ENCODE measurements at regions not wholly inside any gene's neighbourhood (a gene's known extent, or its start where the extent isn't known, plus 50 kb on each side); places are given as distances from the start of the nearest gene placed in this dataset.

GRCh38 chr10:52409195-52409594 lies 95.1 kb downstream of the DKK1 start:
- DNase-seq (no peak), ATAC-seq (no peak)
- Histone ChIP-seq H3K27ac (ENCODE audit: low read length) (no peak overlapping the region), H3K4me1 (ENCODE audit: control insufficient read depth, insufficient read depth, low read length) (no peaks in the 10 kb centered on the region), H3K9me3 (ENCODE audit: control insufficient read depth, low read length) (no peaks in the 10 kb centered on the region), H3K4me3 (ENCODE audit: low read length) (no peak overlapping the region), H3K27me3 (ENCODE audit: control insufficient read depth, insufficient read depth) (no peaks in the 10 kb centered on the region)
- 76% methylated on average over 2 of the region's 2 CpGs for WGBS
- intact Hi-C loops (cut with DNase I), result no loop called here

- Histone ChIP-seq H3K9me3 (ENCODE audit: control insufficient read depth, low read length) (no peaks in the 10 kb centered on the region), H3K27me3 (ENCODE audit: control insufficient read depth, insufficient read depth) (no peaks in the 10 kb centered on the region), H3K27ac (ENCODE audit: low read length) (no peak overlapping the region), H3K4me1 (ENCODE audit: control insufficient read depth, insufficient read depth, low read length) (no peaks in the 10 kb centered on the region), H3K4me3 (ENCODE audit: low read length) (no peak overlapping the region)
- ATAC-seq (no peak), DNase-seq (no peak)
- 81% methylated on average over 2 of the region's 2 CpGs for WGBS
- intact Hi-C loops (cut with DNase I), result no loop called here
Measured at GRCh38 chr10:52409928-52410327, 95.8 kb downstream of the DKK1 start.

- H3K27ac ChIP-seq (ENCODE audit: low read length), result no peak overlapping the region
- no peaks in the 10 kb centered on the region for H3K27me3 ChIP-seq (ENCODE audit: control insufficient read depth, insufficient read depth)
- intact Hi-C loops (cut with DNase I), result no loop called here
- H3K4me3 ChIP-seq (ENCODE audit: low read length), result no peak overlapping the region
- H3K9me3 ChIP-seq (ENCODE audit: control insufficient read depth, low read length), result no peaks in the 10 kb centered on the region
- DNase-seq (peak in 2 of 3 donors; percentile 52 to 56), ATAC-seq (no peak)
- WGBS, result 76% methylated on average over 21 of the region's 21 CpGs
- H3K4me1 ChIP-seq (ENCODE audit: control insufficient read depth, insufficient read depth, low read length), result no peaks in the 10 kb centered on the region
Measured at GRCh38 chr10:52410916-52411315, 96.8 kb downstream of the DKK1 start.

GRCh38 chr10:52419281-52419680 lies 105.2 kb downstream of the DKK1 start:
- DNase-seq, result no peak
- no peak overlapping the region for H3K4me3 ChIP-seq (ENCODE audit: low read length)
- H3K4me1 ChIP-seq (ENCODE audit: control insufficient read depth, insufficient read depth, low read length), result no peaks in the 10 kb centered on the region
- H3K9me3 ChIP-seq (ENCODE audit: control insufficient read depth, low read length), result no peaks in the 10 kb centered on the region
- H3K27ac ChIP-seq (ENCODE audit: low read length), result no peak overlapping the region
- H3K27me3 ChIP-seq (ENCODE audit: control insufficient read depth, insufficient read depth), result no peaks in the 10 kb centered on the region
- no peak for ATAC-seq
- intact Hi-C loops (cut with DNase I), result no loop called here

- no peaks in the 10 kb centered on the region for H3K27me3 ChIP-seq (ENCODE audit: control insufficient read depth, insufficient read depth)
Measured at GRCh38 chr10:52420656-52421055, 106.6 kb downstream of the DKK1 start.

GRCh38 chr10:52423369-52423768 lies 109.3 kb downstream of the DKK1 start:
- intact Hi-C loops (cut with DNase I), result no loop called here

More at GRCh38 chr10:52420656-52421055, 106.6 kb downstream of the DKK1 start:
- 39% methylated on average over 4 of the region's 4 CpGs for WGBS
- Histone ChIP-seq H3K9me3 (ENCODE audit: control insufficient read depth, low read length) (no peaks in the 10 kb centered on the region), H3K4me1 (ENCODE audit: control insufficient read depth, insufficient read depth, low read length) (no peaks in the 10 kb centered on the region), H3K4me3 (ENCODE audit: low read length) (no peak overlapping the region), H3K27ac (ENCODE audit: low read length) (no peak overlapping the region)
- ATAC-seq (no peak), DNase-seq (peak in 1 of 3 donors; percentile 20)
- intact Hi-C loops (cut with DNase I), result no loop called here

GRCh38 chr10:52424341-52424740 lies 110.3 kb downstream of the DKK1 start:
- no peak overlapping the region for H3K27ac ChIP-seq (ENCODE audit: low read length)
- ATAC-seq (no peak), DNase-seq (no peak)
- no peak overlapping the region for H3K4me3 ChIP-seq (ENCODE audit: low read length)
- no peaks in the 10 kb centered on the region for H3K9me3 ChIP-seq (ENCODE audit: control insufficient read depth, low read length)
- 76% methylated on average over 3 of the region's 3 CpGs for WGBS
- H3K27me3 ChIP-seq (ENCODE audit: control insufficient read depth, insufficient read depth), result no peaks in the 10 kb centered on the region
- no peaks in the 10 kb centered on the region for H3K4me1 ChIP-seq (ENCODE audit: control insufficient read depth, insufficient read depth, low read length)
- intact Hi-C loops (cut with DNase I), result no loop called here

More at GRCh38 chr10:52423369-52423768, 109.3 kb downstream of the DKK1 start:
- Histone ChIP-seq H3K4me1 (ENCODE audit: control insufficient read depth, insufficient read depth, low read length) (no peaks in the 10 kb centered on the region), H3K4me3 (ENCODE audit: low read length) (no peak overlapping the region), H3K9me3 (ENCODE audit: control insufficient read depth, low read length) (no peaks in the 10 kb centered on the region), H3K27me3 (ENCODE audit: control insufficient read depth, insufficient read depth) (no peaks in the 10 kb centered on the region), H3K27ac (ENCODE audit: low read length) (no peak overlapping the region)
- 77% methylated on average over 4 of the region's 4 CpGs for WGBS
- DNase-seq, result no peak
- ATAC-seq, result no peak

- H3K27me3 ChIP-seq (ENCODE audit: control insufficient read depth, insufficient read depth), result no peaks in the 10 kb centered on the region
- intact Hi-C loops (cut with DNase I), result no loop called here
- no peak for ATAC-seq
- H3K4me3 ChIP-seq (ENCODE audit: low read length), result no peak overlapping the region
- 93% methylated on average over 11 of the region's 11 CpGs for WGBS
- no peaks in the 10 kb centered on the region for H3K9me3 ChIP-seq (ENCODE audit: control insufficient read depth, low read length)
- no peak for DNase-seq
- H3K4me1 ChIP-seq (ENCODE audit: control insufficient read depth, insufficient read depth, low read length), result no peaks in the 10 kb centered on the region
- H3K27ac ChIP-seq (ENCODE audit: low read length), result no peak overlapping the region
Measured at GRCh38 chr10:52434734-52435133, 120.7 kb downstream of the DKK1 start.

GRCh38 chr10:52436664-52437063 lies 122.6 kb downstream of the DKK1 start:
- intact Hi-C loops (cut with DNase I), result no loop called here
- WGBS, result 78% methylated on average over 5 of the region's 5 CpGs
- DNase-seq, result no peak

GRCh38 chr10:52437205-52437646 lies 123.1 kb downstream of the DKK1 start:
- DNase-seq (no peak), ATAC-seq (no peak)
- Histone ChIP-seq H3K9me3 (ENCODE audit: control insufficient read depth, low read length) (no peaks in the 10 kb centered on the region), H3K27ac (ENCODE audit: low read length) (no peak overlapping the region), H3K27me3 (ENCODE audit: control insufficient read depth, insufficient read depth) (no peaks in the 10 kb centered on the region), H3K4me1 (ENCODE audit: control insufficient read depth, insufficient read depth, low read length) (no peaks in the 10 kb centered on the region), H3K4me3 (ENCODE audit: low read length) (no peak overlapping the region)
- intact Hi-C loops (cut with DNase I), result no loop called here
- WGBS, result 64% methylated on average over 1 of the region's 1 CpG

More at GRCh38 chr10:52436664-52437063, 122.6 kb downstream of the DKK1 start:
- no peak for ATAC-seq
- H3K4me1 ChIP-seq (ENCODE audit: control insufficient read depth, insufficient read depth, low read length), result no peaks in the 10 kb centered on the region
- no peak overlapping the region for H3K4me3 ChIP-seq (ENCODE audit: low read length)
- no peak overlapping the region for H3K27ac ChIP-seq (ENCODE audit: low read length)
- H3K27me3 ChIP-seq (ENCODE audit: control insufficient read depth, insufficient read depth), result no peaks in the 10 kb centered on the region
- no peaks in the 10 kb centered on the region for H3K9me3 ChIP-seq (ENCODE audit: control insufficient read depth, low read length)

- Histone ChIP-seq H3K4me1 (ENCODE audit: control insufficient read depth, insufficient read depth, low read length) (no peaks in the 10 kb centered on the region), H3K27me3 (ENCODE audit: control insufficient read depth, insufficient read depth) (no peaks in the 10 kb centered on the region), H3K27ac (ENCODE audit: low read length) (no peak overlapping the region), H3K9me3 (ENCODE audit: control insufficient read depth, low read length) (no peaks in the 10 kb centered on the region), H3K4me3 (ENCODE audit: low read length) (no peak overlapping the region)
- ATAC-seq (no peak), DNase-seq (peak in 1 of 3 donors; percentile 14)
- intact Hi-C loops (cut with DNase I), result no loop called here
- WGBS, result 76% methylated on average over 6 of the region's 6 CpGs
Measured at GRCh38 chr10:52438119-52438518, 124.0 kb downstream of the DKK1 start.

- H3K4me1 ChIP-seq (ENCODE audit: control insufficient read depth, insufficient read depth, low read length), result no peaks in the 10 kb centered on the region
- intact Hi-C loops (cut with DNase I), result no loop called here
- no peak overlapping the region for H3K27ac ChIP-seq (ENCODE audit: low read length)
- no peak for ATAC-seq
- no peaks in the 10 kb centered on the region for H3K9me3 ChIP-seq (ENCODE audit: control insufficient read depth, low read length)
- no peaks in the 10 kb centered on the region for H3K27me3 ChIP-seq (ENCODE audit: control insufficient read depth, insufficient read depth)
- no peak overlapping the region for H3K4me3 ChIP-seq (ENCODE audit: low read length)
- WGBS, result 61% methylated on average over 7 of the region's 7 CpGs
- DNase-seq, result no peak
Measured at GRCh38 chr10:52440612-52441285, 126.7 kb downstream of the DKK1 start.
